Panc1 (cell line): ENCODE measurements at regions not wholly inside any gene's neighbourhood (a gene's known extent, or its start where the extent isn't known, plus 50 kb on each side); places are given as distances from the start of the nearest gene placed in this dataset.

ENCODE experiments used
- ATAC-seq: fragments of 200-7000 bp; cut with Tn5 transposase; 2 replicates; pipeline ENCODE4 v1.9.1; 2020; ENCODE audit warnings: mild to moderate bottlenecking, moderate library complexity
- BruUV-seq: library from RNA; stranded (reverse); fragments of 400-500 nt; replicated peaks from 2 replicates; lab custom pipeline; 2021; lab: Mats Ljungman, UMichigan
- CTCF ChIA-PET: fragments of 300-600 bp; sonication (Branson Sonifier 250); formaldehyde crosslinking; loops from one replicate; lab custom pipeline; 2022; ENCODE audit warnings: antibody characterized with exemption; lab: Charles Lee
- POLR2A ChIA-PET: fragments of 300-600 bp; sonication (Branson Sonifier 250); formaldehyde crosslinking; loops from one replicate; lab custom pipeline; 2022; ENCODE audit warnings: antibody characterized with exemption; lab: Charles Lee
- DNase-seq: peaks from one replicate; pipeline ENCODE4 v3.0.0-alpha.2; 2010; ENCODE audit warnings: low read depth, low spot score
- H3K27ac ChIP-seq: 2 replicates; pipeline ENCODE4 v1.5.1; 2011; ENCODE audit warnings: mild to moderate bottlenecking, low read length, inconsistent platforms
- H3K27me3 ChIP-seq: fragments of 200-500 bp; sonication (Bioruptor generic); 2 replicates; pipeline ENCODE4 v1.6.0; 2014; ENCODE audit warnings: low read length, inconsistent platforms; ENCODE audit not compliant: control insufficient read depth, insufficient read depth
- H3K36me3 ChIP-seq: fragments of 200-500 bp; sonication (Bioruptor generic); 2 replicates; pipeline ENCODE4 v1.5.1; 2014; ENCODE audit warnings: inconsistent platforms, mild to moderate bottlenecking, low read length, moderate library complexity; ENCODE audit not compliant: control insufficient read depth, insufficient read depth
- H3K4me1 ChIP-seq: 2 replicates; pipeline ENCODE4 v1.5.1; 2011; ENCODE audit warnings: inconsistent platforms, mild to moderate bottlenecking, low read length, moderate library complexity; ENCODE audit not compliant: control insufficient read depth, insufficient read depth
- H3K4me3 ChIP-seq, 2 experiments: 2 replicates each; pipeline ENCODE4 v1.5.1; 2011 to 2012; ENCODE audit warnings: low read depth in 2 of 2, low read length in 2 of 2, mild to moderate bottlenecking in 2 of 2, inconsistent platforms in 1 of 2, moderate library complexity in 1 of 2
- H3K9me3 ChIP-seq: fragments of 200-500 bp; sonication (Bioruptor generic); 2 replicates; pipeline ENCODE4 v1.5.1; 2014; ENCODE audit warnings: low read depth, mild to moderate bottlenecking, inconsistent platforms, low read length, moderate library complexity; ENCODE audit not compliant: control insufficient read depth, insufficient read depth
- POLR2AphosphoS5 ChIP-seq: IDR thresholded peaks from 2 replicates; pipeline ENCODE4 v1.6.1; 2012; ENCODE audit warnings: mild to moderate bottlenecking, low read depth, low read length, moderate library complexity
- SIN3A ChIP-seq: IDR thresholded peaks from 2 replicates; pipeline ENCODE4 v1.6.1; 2012; ENCODE audit warnings: low read depth, mild to moderate bottlenecking, low read length, moderate library complexity, borderline replicate concordance; ENCODE audit not compliant: insufficient read depth
- TCF7L2 ChIP-seq: IDR thresholded peaks from 2 replicates; pipeline ENCODE4 v1.6.1; 2011; ENCODE audit warnings: mild to moderate bottlenecking, low read depth, low read length, inconsistent platforms
- in situ Hi-C: cut with HindIII; loops from 2 replicates; pipeline ENCODE4 v1.10.0; 2016; ENCODE audit warnings: low sequenced_read_pairs, low pct_unique_long_range_greater_than_20kb
- intact Hi-C: fragments of 100-400 bp; cut with micrococcal nuclease; formaldehyde crosslinking; loops from one replicate; pipeline ENCODE4 v1.10.0; 2022; ENCODE audit not compliant: unreplicated experiment
- TF ChIP-seq, protein P1 (sequence below): fragments of 450-650 bp; IDR thresholded peaks from 2 replicates; pipeline ENCODE4 v1.5.1; 2017; ENCODE audit warnings: mild to moderate bottlenecking
- TF ChIP-seq, protein P2 (sequence below), 2 experiments: IDR thresholded peaks; 2 replicates each; pipeline ENCODE4 v1.6.1; 2011 to 2012; ENCODE audit warnings: low read depth in 2 of 2, control low read depth in 1 of 2, low read length in 1 of 2, mild to moderate bottlenecking in 1 of 2, moderate library complexity in 1 of 2; ENCODE audit not compliant: insufficient read depth in 1 of 2

DNA sequence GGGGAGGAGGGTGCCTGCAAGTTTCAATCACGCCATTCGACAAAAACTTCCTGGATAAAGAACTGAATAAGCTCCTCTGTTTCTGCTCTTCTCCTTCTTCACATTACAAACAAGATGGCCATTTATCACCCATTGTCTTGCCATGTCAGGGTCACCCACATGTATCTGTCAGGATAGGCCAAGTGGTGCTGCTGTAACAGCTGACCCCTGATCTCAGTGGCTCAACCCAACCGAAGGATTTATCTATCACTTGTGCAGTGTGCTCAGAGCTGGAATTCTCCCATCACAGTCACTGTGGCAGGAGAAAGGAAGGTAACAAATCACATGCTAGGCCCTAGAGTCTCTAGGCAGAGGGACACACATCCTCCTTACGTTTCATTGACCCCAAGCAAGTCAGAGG is 210.0 kb upstream of the CDH5 start:
- no peaks in the 10 kb centered on the region for H3K4me1 ChIP-seq
- CTCF ChIA-PET: no interaction called here
- no TSS peak for BruUV-seq
- H3K27me3 ChIP-seq: no peaks in the 10 kb centered on the region
- H3K9me3 ChIP-seq: no peaks in the 10 kb centered on the region
- ATAC-seq (no peak), DNase-seq (no peak)
- POLR2A ChIA-PET: no interaction called here
- no peak overlapping the region for H3K4me3 ChIP-seq
- intact Hi-C loops: no loop called here
- no peaks in the 10 kb centered on the region for H3K36me3 ChIP-seq
- TF ChIP-seq, protein P1, sequence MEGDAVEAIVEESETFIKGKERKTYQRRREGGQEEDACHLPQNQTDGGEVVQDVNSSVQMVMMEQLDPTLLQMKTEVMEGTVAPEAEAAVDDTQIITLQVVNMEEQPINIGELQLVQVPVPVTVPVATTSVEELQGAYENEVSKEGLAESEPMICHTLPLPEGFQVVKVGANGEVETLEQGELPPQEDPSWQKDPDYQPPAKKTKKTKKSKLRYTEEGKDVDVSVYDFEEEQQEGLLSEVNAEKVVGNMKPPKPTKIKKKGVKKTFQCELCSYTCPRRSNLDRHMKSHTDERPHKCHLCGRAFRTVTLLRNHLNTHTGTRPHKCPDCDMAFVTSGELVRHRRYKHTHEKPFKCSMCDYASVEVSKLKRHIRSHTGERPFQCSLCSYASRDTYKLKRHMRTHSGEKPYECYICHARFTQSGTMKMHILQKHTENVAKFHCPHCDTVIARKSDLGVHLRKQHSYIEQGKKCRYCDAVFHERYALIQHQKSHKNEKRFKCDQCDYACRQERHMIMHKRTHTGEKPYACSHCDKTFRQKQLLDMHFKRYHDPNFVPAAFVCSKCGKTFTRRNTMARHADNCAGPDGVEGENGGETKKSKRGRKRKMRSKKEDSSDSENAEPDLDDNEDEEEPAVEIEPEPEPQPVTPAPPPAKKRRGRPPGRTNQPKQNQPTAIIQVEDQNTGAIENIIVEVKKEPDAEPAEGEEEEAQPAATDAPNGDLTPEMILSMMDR: no peak
- TF ChIP-seq, protein P2, sequence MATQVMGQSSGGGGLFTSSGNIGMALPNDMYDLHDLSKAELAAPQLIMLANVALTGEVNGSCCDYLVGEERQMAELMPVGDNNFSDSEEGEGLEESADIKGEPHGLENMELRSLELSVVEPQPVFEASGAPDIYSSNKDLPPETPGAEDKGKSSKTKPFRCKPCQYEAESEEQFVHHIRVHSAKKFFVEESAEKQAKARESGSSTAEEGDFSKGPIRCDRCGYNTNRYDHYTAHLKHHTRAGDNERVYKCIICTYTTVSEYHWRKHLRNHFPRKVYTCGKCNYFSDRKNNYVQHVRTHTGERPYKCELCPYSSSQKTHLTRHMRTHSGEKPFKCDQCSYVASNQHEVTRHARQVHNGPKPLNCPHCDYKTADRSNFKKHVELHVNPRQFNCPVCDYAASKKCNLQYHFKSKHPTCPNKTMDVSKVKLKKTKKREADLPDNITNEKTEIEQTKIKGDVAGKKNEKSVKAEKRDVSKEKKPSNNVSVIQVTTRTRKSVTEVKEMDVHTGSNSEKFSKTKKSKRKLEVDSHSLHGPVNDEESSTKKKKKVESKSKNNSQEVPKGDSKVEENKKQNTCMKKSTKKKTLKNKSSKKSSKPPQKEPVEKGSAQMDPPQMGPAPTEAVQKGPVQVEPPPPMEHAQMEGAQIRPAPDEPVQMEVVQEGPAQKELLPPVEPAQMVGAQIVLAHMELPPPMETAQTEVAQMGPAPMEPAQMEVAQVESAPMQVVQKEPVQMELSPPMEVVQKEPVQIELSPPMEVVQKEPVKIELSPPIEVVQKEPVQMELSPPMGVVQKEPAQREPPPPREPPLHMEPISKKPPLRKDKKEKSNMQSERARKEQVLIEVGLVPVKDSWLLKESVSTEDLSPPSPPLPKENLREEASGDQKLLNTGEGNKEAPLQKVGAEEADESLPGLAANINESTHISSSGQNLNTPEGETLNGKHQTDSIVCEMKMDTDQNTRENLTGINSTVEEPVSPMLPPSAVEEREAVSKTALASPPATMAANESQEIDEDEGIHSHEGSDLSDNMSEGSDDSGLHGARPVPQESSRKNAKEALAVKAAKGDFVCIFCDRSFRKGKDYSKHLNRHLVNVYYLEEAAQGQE (IDR thresholded peaks at IDR 0.05; ENCODE audit: insufficient read depth in 1 of 2, low read depth in 2 of 2, low read length in 1 of 2): no peak
- TF ChIP-seq POLR2AphosphoS5 (no peak), TCF7L2 (no peak), SIN3A (no peak)
- no peak overlapping the region for H3K27ac ChIP-seq
- in situ Hi-C loops: no loop called here

DNA sequence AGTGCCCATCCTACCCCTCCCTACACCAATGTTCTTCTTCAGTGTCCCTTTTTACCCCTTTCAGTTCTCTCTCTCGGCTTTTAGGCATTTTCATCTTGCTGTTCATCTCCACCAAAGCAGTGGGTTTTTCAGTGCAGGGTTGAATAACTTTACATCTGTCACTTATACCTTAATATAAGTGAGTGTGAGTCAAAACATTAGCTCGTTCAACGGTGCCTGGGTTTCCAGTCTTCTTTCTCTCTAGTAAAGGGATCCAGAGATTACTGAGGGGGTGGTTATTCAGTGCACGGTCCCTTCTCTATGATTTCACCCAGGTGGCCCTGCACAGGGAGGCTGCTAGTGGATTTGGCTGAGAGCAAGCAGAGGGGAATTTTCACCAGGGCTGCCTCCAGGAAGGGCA is 210.6 kb upstream of the CDH5 start:
- BruUV-seq: no TSS peak
- no peaks in the 10 kb centered on the region for H3K27me3 ChIP-seq
- no peak overlapping the region for H3K27ac ChIP-seq
- no peaks in the 10 kb centered on the region for H3K9me3 ChIP-seq
- TF ChIP-seq SIN3A (no peak), TCF7L2 (no peak), POLR2AphosphoS5 (no peak)
- TF ChIP-seq, protein P2 (IDR thresholded peaks at IDR 0.05; ENCODE audit: insufficient read depth in 1 of 2, low read depth in 2 of 2, low read length in 1 of 2): no peak
- TF ChIP-seq, protein P1: no peak
- H3K4me3 ChIP-seq: no peak overlapping the region
- in situ Hi-C loops (no loop called here), intact Hi-C loops (no loop called here)
- POLR2A ChIA-PET: no interaction called here
- H3K36me3 ChIP-seq: no peaks in the 10 kb centered on the region
- no peaks in the 10 kb centered on the region for H3K4me1 ChIP-seq
- ATAC-seq (no peak), DNase-seq (no peak)
- CTCF ChIA-PET: no interaction called here
